B cell (primary cell): ENCODE measurements at regions not wholly inside any gene's neighbourhood (a gene's known extent, or its start where the extent isn't known, plus 50 kb on each side); places are given as distances from the start of the nearest gene placed in this dataset.

Source experiments
- ATAC-seq: fragments of 200-7000 bp; cut with Tn5 transposase; one replicate; pipeline ENCODE4 v1.10.0; 2021; ENCODE audit warnings: low read depth, mild to moderate bottlenecking, moderate number of reproducible peaks, moderate library complexity
- CTCF ChIA-PET: fragments of 350-600 bp; sonication (Branson Sonifier 250); formaldehyde crosslinking; loops from one replicate; lab custom pipeline; 2021; ENCODE audit warnings: antibody characterized with exemption, inconsistent platforms; lab: Charles Lee
- POLR2A ChIA-PET: fragments of 350-600 bp; sonication (Branson Sonifier 250); formaldehyde crosslinking; loops from one replicate; lab custom pipeline; 2021; ENCODE audit warnings: antibody characterized with exemption; lab: Charles Lee
- DNase-seq: peaks from one replicate; pipeline ENCODE4 v3.0.0; 2013
- H2AFZ ChIP-seq: 2 replicates; pipeline ENCODE4 v1.6.1; 2012; ENCODE audit warnings: mild to moderate bottlenecking, low read depth, low read length; ENCODE audit not compliant: insufficient read depth, poor library complexity, severe bottlenecking
- H3K27ac ChIP-seq, 2 donors: 1 replicate in 1 of 2; 2 replicates in 1 of 2; pipeline ENCODE4 v1.5.1; 2012 to 2013; ENCODE audit warnings: low read length in 2 of 2, mild to moderate bottlenecking in 2 of 2, moderate library complexity in 1 of 2
- H3K27me3 ChIP-seq, 4 experiments: fragments of 200-600 bp in 1 of 4; sonication (generic) in 1 of 4; replicated peaks in 1 of 4; 1 replicate in 2 of 4; 2 replicates in 2 of 4; pipeline versions ENCODE4 v1.6.1 to v1.7.0; 2013 to 2016; ENCODE audit warnings: low read length in 3 of 4, mild to moderate bottlenecking in 2 of 4, mixed read lengths in 1 of 4, moderate library complexity in 1 of 4; ENCODE audit not compliant: insufficient read depth in 4 of 4, control insufficient read depth in 3 of 4; ENCODE audit errors: control extremely low read depth in 1 of 4
- H3K36me3 ChIP-seq, 2 experiments: replicated peaks in 1 of 2; 1 replicate in 1 of 2; 2 replicates in 1 of 2; pipeline versions ENCODE4 v1.6.1 to v1.7.1; 2013; ENCODE audit warnings: low read length in 1 of 2; ENCODE audit not compliant: insufficient read depth in 2 of 2, control insufficient read depth in 1 of 2; ENCODE audit errors: control extremely low read depth in 1 of 2, extremely low read depth in 1 of 2
- H3K4me1 ChIP-seq, 2 donors: fragments of 200-600 bp in 1 of 2; sonication (generic) in 1 of 2; 1 replicate in 1 of 2; 2 replicates in 1 of 2; pipeline versions ENCODE4 v1.5.1 to v1.6.1; 2013 to 2017; ENCODE audit warnings: low read length in 2 of 2; ENCODE audit not compliant: control insufficient read depth in 2 of 2, insufficient read depth in 2 of 2
- H3K4me2 ChIP-seq: replicated peaks from 2 replicates; pipeline ENCODE3; 2012; ENCODE audit warnings: mild to moderate bottlenecking, low read depth, low read length; ENCODE audit not compliant: poor library complexity, severe bottlenecking
- H3K4me3 ChIP-seq, 5 experiments: fragments of 200-600 bp in 1 of 5; sonication (generic) in 1 of 5; 1 replicate in 3 of 5; 2 replicates in 2 of 5; pipeline versions ENCODE4 v1.5.1 to v1.7.0; 2011 to 2016; ENCODE audit warnings: low read length in 4 of 5, mild to moderate bottlenecking in 4 of 5, low read depth in 2 of 5, control low read depth in 1 of 5, moderate library complexity in 1 of 5; ENCODE audit not compliant: insufficient read depth in 1 of 5; ENCODE audit errors: control extremely low read depth in 1 of 5, extremely low read depth in 1 of 5
- H3K79me2 ChIP-seq: fragments of 200-600 bp; sonication (generic); one replicate; pipeline ENCODE4 v1.6.0; 2016; ENCODE audit warnings: low read length; ENCODE audit not compliant: control insufficient read depth, insufficient read depth
- H3K9ac ChIP-seq: fragments of 200-600 bp; sonication (generic); 2 replicates; pipeline ENCODE4 v1.6.1; 2017; ENCODE audit warnings: mild to moderate bottlenecking, low read length, moderate library complexity
- H3K9me3 ChIP-seq, 3 donors: one replicate each; pipeline versions ENCODE4 v1.6.1 to v1.7.1; 2013; ENCODE audit warnings: low read length in 2 of 3; ENCODE audit not compliant: control insufficient read depth in 2 of 3, insufficient read depth in 1 of 3; ENCODE audit errors: control extremely low read depth in 1 of 3
- H4K20me1 ChIP-seq: 2 replicates; pipeline ENCODE4 v1.6.0; 2012; ENCODE audit warnings: mild to moderate bottlenecking, low read length; ENCODE audit not compliant: insufficient read depth, control insufficient read depth, poor library complexity, severe bottlenecking
- H3K27ac Mint-ChIP-seq: one replicate; pipeline ENCODE4 v1.8.0; 2021; ENCODE audit warnings: mixed read lengths
- H3K27me3 Mint-ChIP-seq: one replicate; pipeline ENCODE4 v1.8.0; 2021; ENCODE audit warnings: mixed read lengths
- H3K4me1 Mint-ChIP-seq: one replicate; pipeline ENCODE4 v1.8.0; 2021; ENCODE audit warnings: mixed read lengths
- H3K4me3 Mint-ChIP-seq: one replicate; pipeline ENCODE4 v1.8.0; 2021; ENCODE audit warnings: mixed read lengths
- H3K9me3 Mint-ChIP-seq: one replicate; pipeline ENCODE4 v1.8.0; 2022; ENCODE audit warnings: mixed read lengths; ENCODE audit not compliant: insufficient read depth
- EZH2 ChIP-seq: IDR thresholded peaks from 2 replicates; pipeline ENCODE4 v1.6.1; 2012; ENCODE audit warnings: borderline replicate concordance, low read depth, mild to moderate bottlenecking, moderate library complexity, low read length; ENCODE audit not compliant: insufficient read depth, poor library complexity, severe bottlenecking
- WGBS: methylation state at CpG from one replicate; pipeline ENCODE4 v1.1.5; 2013; ENCODE audit warnings: missing lambda C conversion rate; ENCODE audit not compliant: insufficient coverage; 5-methylcytosine and 5-hydroxymethylcytosine counted together
- intact Hi-C: fragments of 100-400 bp; cut with micrococcal nuclease; formaldehyde crosslinking; loops from one replicate; pipeline ENCODE4 v1.10.0; 2022
- TF ChIP-seq, protein P1 (sequence below): fragments of 200-600 bp; IDR thresholded peaks from one replicate; pipeline ENCODE4 v1.8.0; 2022; ENCODE audit warnings: antibody characterized with exemption, mild to moderate bottlenecking

DNA sequence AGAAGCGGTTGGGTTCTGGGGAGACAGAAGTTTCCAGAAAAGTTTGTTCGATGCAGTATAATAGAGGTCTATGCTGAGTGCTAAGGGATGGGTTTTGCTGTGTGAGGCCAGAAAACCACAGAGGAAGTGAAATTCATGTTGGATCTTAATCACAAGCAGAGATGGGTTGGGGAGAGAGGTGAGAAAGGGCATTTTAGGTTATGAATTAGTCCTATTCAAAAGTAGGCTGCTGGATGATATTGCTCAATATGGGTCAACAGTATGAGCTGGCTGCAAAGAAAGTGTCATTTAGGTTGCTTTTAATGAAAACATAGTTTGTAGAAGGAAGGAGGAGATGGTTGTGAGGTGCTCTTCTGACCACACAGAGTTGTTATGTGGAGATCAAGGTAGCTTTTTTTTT lies 118.8 kb upstream of the LHCGR start:
- Histone ChIP-seq H3K36me3 (no peaks in the 10 kb centered on the region), H3K27me3 (no peaks in the 10 kb centered on the region), H3K79me2 (no peaks in the 10 kb centered on the region), H3K9ac (no peak overlapping the region), H3K9me3 (peaks cover 0 to 4% (median 0%) of the 10 kb centered on the region in 3 donors), H3K4me2 (no peak overlapping the region), H2AFZ (no peak overlapping the region), H3K4me1 (no peaks in the 10 kb centered on the region), H3K4me3 (no peak overlapping the region), H4K20me1 (no peaks in the 10 kb centered on the region), H3K27ac (no peak overlapping the region)
- DNase-seq (no peak), ATAC-seq (no peak)
- ChIA-PET POLR2A (no interaction called here), CTCF (no interaction called here)
- H3K4me1 Mint-ChIP-seq: no peaks in the 10 kb centered on the region
- no peaks in the 10 kb centered on the region for H3K9me3 Mint-ChIP-seq
- no peak overlapping the region for H3K4me3 Mint-ChIP-seq
- H3K27me3 Mint-ChIP-seq: no peaks in the 10 kb centered on the region
- no peak overlapping the region for H3K27ac Mint-ChIP-seq
- WGBS: 91% methylated on average over 2 of the region's 2 CpGs
- TF ChIP-seq, protein P1, sequence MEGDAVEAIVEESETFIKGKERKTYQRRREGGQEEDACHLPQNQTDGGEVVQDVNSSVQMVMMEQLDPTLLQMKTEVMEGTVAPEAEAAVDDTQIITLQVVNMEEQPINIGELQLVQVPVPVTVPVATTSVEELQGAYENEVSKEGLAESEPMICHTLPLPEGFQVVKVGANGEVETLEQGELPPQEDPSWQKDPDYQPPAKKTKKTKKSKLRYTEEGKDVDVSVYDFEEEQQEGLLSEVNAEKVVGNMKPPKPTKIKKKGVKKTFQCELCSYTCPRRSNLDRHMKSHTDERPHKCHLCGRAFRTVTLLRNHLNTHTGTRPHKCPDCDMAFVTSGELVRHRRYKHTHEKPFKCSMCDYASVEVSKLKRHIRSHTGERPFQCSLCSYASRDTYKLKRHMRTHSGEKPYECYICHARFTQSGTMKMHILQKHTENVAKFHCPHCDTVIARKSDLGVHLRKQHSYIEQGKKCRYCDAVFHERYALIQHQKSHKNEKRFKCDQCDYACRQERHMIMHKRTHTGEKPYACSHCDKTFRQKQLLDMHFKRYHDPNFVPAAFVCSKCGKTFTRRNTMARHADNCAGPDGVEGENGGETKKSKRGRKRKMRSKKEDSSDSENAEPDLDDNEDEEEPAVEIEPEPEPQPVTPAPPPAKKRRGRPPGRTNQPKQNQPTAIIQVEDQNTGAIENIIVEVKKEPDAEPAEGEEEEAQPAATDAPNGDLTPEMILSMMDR: no peak
- no peak for TF ChIP-seq EZH2
- intact Hi-C loops: no loop called here

- CTCF ChIA-PET: no interaction called here
- Histone ChIP-seq H3K27ac (no peak overlapping the region), H2AFZ (no peak overlapping the region), H3K79me2 (no peaks in the 10 kb centered on the region), H4K20me1 (no peaks in the 10 kb centered on the region), H3K27me3 (no peaks in the 10 kb centered on the region), H3K9ac (no peak overlapping the region), H3K9me3 (peaks cover 0 to 4% (median 0%) of the 10 kb centered on the region in 3 donors), H3K4me3 (no peak overlapping the region), H3K4me2 (no peak overlapping the region), H3K36me3 (no peaks in the 10 kb centered on the region), H3K4me1 (no peaks in the 10 kb centered on the region)
- Mint-ChIP-seq H3K4me1 (no peaks in the 10 kb centered on the region), H3K27me3 (no peaks in the 10 kb centered on the region), H3K9me3 (no peaks in the 10 kb centered on the region), H3K4me3 (no peak overlapping the region), H3K27ac (no peak overlapping the region)
- TF ChIP-seq, protein P1: no peak
- TF ChIP-seq EZH2: no peak
- intact Hi-C loops: no loop called here
- ATAC-seq (no peak), DNase-seq (no peak)
- POLR2A ChIA-PET: no interaction called here
- WGBS: no CpG with 5 or more reads among the region's 1 CpG
These were observed 118.1 kb upstream of the LHCGR start for GRCh38 chr2:48873666-48874065.
